Calu3 (cell line): ENCODE measurements at regions not wholly inside any gene's neighbourhood (a gene's known extent, or its start where the extent isn't known, plus 50 kb on each side); places are given as distances from the start of the nearest gene placed in this dataset.

ENCODE experiments used
- BruUV-seq: library from RNA; stranded (reverse); fragments of 400-500 nt; replicated peaks from 2 replicates; lab custom pipeline; 2021; lab: Mats Ljungman, UMichigan
- CTCF ChIA-PET: fragments of 300-600 bp; sonication (Branson Sonifier 250); formaldehyde crosslinking; loops from one replicate; lab custom pipeline; 2022; ENCODE audit warnings: antibody characterized with exemption; lab: Charles Lee
- DNase-seq: peaks from one replicate; pipeline ENCODE4 v3.0.0; 2022
- H3K27ac Mint-ChIP-seq: one replicate; pipeline ENCODE4 v1.8.0; 2022; ENCODE audit warnings: mixed read lengths; ENCODE audit not compliant: unreplicated experiment
- H3K27me3 Mint-ChIP-seq: one replicate; pipeline ENCODE4 v1.8.0; 2022; ENCODE audit warnings: mixed read lengths; ENCODE audit not compliant: unreplicated experiment
- H3K36me3 Mint-ChIP-seq: one replicate; pipeline ENCODE4 v1.8.0; 2022; ENCODE audit warnings: mild to moderate bottlenecking, moderate library complexity, mixed read lengths; ENCODE audit not compliant: insufficient read depth, unreplicated experiment
- H3K4me1 Mint-ChIP-seq: one replicate; pipeline ENCODE4 v1.8.0; 2022; ENCODE audit warnings: mild to moderate bottlenecking, low read depth, mixed read lengths; ENCODE audit not compliant: unreplicated experiment
- H3K4me3 Mint-ChIP-seq: one replicate; pipeline ENCODE4 v1.8.0; 2022; ENCODE audit warnings: mild to moderate bottlenecking, low read depth, moderate library complexity, mixed read lengths; ENCODE audit not compliant: unreplicated experiment
- H3K9me3 Mint-ChIP-seq: one replicate; pipeline ENCODE4 v1.8.0; 2022; ENCODE audit warnings: low read depth, mixed read lengths; ENCODE audit not compliant: unreplicated experiment
- intact Hi-C: fragments of 100-400 bp; cut with micrococcal nuclease; formaldehyde crosslinking; loops from one replicate; pipeline ENCODE4 v1.10.0; 2022; ENCODE audit not compliant: unreplicated experiment
- TF ChIP-seq, protein P1 (sequence below): fragments of 200-600 bp; IDR thresholded peaks from one replicate; pipeline ENCODE4 v1.8.0; 2022; ENCODE audit warnings: antibody characterized with exemption; ENCODE audit not compliant: unreplicated experiment

DNA sequence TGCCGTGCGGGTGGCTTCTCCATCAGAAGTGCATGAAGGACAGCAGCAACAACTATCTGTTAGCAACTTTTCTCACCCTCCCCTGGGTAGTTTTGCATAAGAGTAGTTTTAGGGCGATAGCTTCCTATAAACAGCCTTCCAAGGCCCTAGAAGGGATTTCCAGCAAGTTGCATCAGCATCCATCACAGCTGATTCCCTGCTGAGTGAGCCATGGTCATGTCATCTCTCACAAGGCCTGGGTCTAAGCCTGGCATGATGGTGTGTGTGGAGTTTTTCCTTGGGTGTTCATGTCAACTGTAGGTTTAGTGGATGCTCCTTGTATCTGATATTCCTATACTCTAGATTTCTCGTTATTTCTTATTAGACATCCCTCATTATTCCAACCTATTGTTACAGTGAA, 2324.7 kb upstream of the AGA start:
- TF ChIP-seq, protein P1, sequence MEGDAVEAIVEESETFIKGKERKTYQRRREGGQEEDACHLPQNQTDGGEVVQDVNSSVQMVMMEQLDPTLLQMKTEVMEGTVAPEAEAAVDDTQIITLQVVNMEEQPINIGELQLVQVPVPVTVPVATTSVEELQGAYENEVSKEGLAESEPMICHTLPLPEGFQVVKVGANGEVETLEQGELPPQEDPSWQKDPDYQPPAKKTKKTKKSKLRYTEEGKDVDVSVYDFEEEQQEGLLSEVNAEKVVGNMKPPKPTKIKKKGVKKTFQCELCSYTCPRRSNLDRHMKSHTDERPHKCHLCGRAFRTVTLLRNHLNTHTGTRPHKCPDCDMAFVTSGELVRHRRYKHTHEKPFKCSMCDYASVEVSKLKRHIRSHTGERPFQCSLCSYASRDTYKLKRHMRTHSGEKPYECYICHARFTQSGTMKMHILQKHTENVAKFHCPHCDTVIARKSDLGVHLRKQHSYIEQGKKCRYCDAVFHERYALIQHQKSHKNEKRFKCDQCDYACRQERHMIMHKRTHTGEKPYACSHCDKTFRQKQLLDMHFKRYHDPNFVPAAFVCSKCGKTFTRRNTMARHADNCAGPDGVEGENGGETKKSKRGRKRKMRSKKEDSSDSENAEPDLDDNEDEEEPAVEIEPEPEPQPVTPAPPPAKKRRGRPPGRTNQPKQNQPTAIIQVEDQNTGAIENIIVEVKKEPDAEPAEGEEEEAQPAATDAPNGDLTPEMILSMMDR = no peak
- DNase-seq = no peak
- Mint-ChIP-seq H3K27ac (no peak overlapping the region), H3K27me3 (no peaks in the 10 kb centered on the region), H3K4me3 (no peak overlapping the region), H3K4me1 (no peaks in the 10 kb centered on the region), H3K9me3 (no peaks in the 10 kb centered on the region), H3K36me3 (no peaks in the 10 kb centered on the region)
- CTCF ChIA-PET = no interaction called here
- no TSS peak for BruUV-seq
- intact Hi-C loops = no loop called here

DNA sequence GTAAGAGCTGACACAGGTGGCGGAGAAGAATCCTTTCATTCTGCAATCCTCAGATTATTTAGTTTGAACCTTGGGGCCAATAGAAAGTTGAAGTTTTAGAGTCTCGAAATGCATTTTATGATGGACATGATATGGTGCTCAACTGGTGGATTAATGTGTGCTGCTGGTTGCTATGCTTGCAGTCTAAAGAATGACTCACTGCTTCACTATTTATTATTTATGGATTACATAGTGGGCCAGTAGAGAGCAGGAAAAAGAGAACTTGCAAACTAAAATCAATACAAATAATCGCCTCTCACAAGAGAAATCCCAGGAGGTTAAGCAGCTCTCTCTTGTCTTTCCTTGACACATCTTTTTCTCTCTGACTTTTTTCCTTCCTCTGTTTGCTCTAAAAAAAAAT, 2326.8 kb upstream of the AGA start:
- intact Hi-C loops = no loop called here
- no peaks in the 10 kb centered on the region for H3K27me3 Mint-ChIP-seq
- no peaks in the 10 kb centered on the region for H3K4me1 Mint-ChIP-seq
- DNase-seq = no peak
- H3K4me3 Mint-ChIP-seq = no peak overlapping the region
- H3K9me3 Mint-ChIP-seq = no peaks in the 10 kb centered on the region
- no TSS peak for BruUV-seq
- TF ChIP-seq, protein P1 = no peak
- no peaks in the 10 kb centered on the region for H3K36me3 Mint-ChIP-seq
- CTCF ChIA-PET = no interaction called here
- H3K27ac Mint-ChIP-seq = no peak overlapping the region

DNA sequence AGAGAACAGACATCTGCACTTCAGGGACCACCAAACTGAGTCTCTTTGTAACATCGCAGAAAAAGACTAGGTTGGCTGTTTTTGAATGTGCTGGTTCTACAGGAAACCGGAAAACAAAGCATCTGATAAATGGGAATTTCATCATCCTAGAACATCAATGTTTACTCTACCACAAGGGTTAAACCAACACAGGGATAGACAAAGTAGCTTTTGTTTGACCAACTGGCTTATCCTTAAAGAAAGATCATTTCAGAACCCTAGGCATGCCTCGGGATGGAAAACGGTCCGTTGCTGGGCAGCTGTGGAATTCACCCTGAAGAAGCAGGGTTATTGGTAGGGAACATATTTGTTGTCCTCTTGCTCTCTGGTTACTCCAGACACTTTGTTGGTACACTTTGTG, 2355.5 kb upstream of the AGA start:
- Mint-ChIP-seq H3K36me3 (no peaks in the 10 kb centered on the region), H3K4me3 (no peak overlapping the region), H3K27ac (no peak overlapping the region), H3K9me3 (no peaks in the 10 kb centered on the region), H3K4me1 (peaks cover 8% of the 10 kb centered on the region), H3K27me3 (peaks cover 8% of the 10 kb centered on the region)
- TF ChIP-seq, protein P1 = no peak
- CTCF ChIA-PET = no interaction called here
- no peak for DNase-seq
- intact Hi-C loops = no loop called here
- BruUV-seq = no TSS peak

DNA sequence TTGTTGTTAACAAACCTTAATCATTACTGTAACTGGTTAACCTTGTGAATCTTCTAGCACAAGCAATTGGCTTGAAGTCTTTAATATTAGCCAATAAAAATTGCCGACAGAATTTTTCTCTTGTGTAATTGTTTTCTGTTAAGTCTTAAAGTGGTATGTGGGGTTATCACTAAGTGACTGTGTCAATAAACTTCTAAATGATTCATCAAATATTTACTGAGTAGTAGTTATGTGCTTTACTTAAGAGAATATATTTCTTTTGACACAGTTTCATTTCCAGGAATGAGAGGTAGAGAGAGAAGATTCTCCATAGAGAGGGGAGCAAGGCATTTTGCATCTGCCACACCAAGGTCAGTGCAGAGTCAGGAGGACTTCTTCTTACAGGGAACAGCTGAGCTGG, 2361.6 kb upstream of the AGA start:
- no peak for DNase-seq
- CTCF ChIA-PET = no interaction called here
- Mint-ChIP-seq H3K9me3 (no peaks in the 10 kb centered on the region), H3K4me1 (peaks cover 17% of the 10 kb centered on the region), H3K36me3 (no peaks in the 10 kb centered on the region), H3K27me3 (peaks cover 8% of the 10 kb centered on the region), H3K4me3 (no peak overlapping the region), H3K27ac (no peak overlapping the region)
- TF ChIP-seq, protein P1 = no peak
- BruUV-seq = no TSS peak
- intact Hi-C loops = no loop called here
